Uterus (tissue), 3 donors: ENCODE measurements at regions not wholly inside any gene's neighbourhood (a gene's known extent, or its start where the extent isn't known, plus 50 kb on each side); places are given as distances from the start of the nearest gene placed in this dataset. TPM values are rescaled to one million over a fixed set of nuclear protein-coding genes. Genes with fewer than 3 reads are reported as not detected.
"Not testable (repeated sequence)": the region's sequence is repeated elsewhere in the genome, so short reads cannot be mapped to it uniquely, and the experiment has no call there.

Source experiments
- DNase-seq, 2 donors: peaks; one replicate each; pipeline ENCODE4 v3.0.0-alpha.2; 2019 to 2020
- H3K27ac ChIP-seq, 2 donors: fragments of 200-600 bp; sonication (generic); 1 replicate in 1 of 2; 2 replicates in 1 of 2; pipeline ENCODE4 v1.5.1; 2016 to 2018
- H3K27me3 ChIP-seq, 2 donors: fragments of 200-600 bp; sonication (generic); one replicate each; pipeline ENCODE4 v1.5.1; 2018 to 2019; ENCODE audit warnings: control low read depth in 1 of 2
- H3K36me3 ChIP-seq, 2 donors: fragments of 200-600 bp; sonication (generic); one replicate each; pipeline ENCODE4 v1.5.1; 2019; ENCODE audit warnings: control low read depth in 1 of 2
- H3K4me1 ChIP-seq, 2 donors: fragments of 200-600 bp; sonication (generic); one replicate each; pipeline ENCODE4 v1.5.1; 2018 to 2019; ENCODE audit warnings: control low read depth in 1 of 2
- H3K4me3 ChIP-seq, 2 donors: fragments of 200-600 bp; sonication (generic); 1 replicate in 1 of 2; 2 replicates in 1 of 2; pipeline ENCODE4 v1.5.1; 2018 to 2019; ENCODE audit warnings: mild to moderate bottlenecking in 1 of 2
- H3K9me3 ChIP-seq, 2 donors: fragments of 200-600 bp; sonication (generic); one replicate each; pipeline ENCODE4 v1.5.1; 2019; ENCODE audit warnings: control low read depth in 1 of 2
- intact Hi-C: fragments of 100-400 bp; cut with DNase I; formaldehyde crosslinking; loops from one replicate; pipeline ENCODE4 v1.15.1; 2023; ENCODE audit warnings: low total_unique reads
- microRNA-seq: library from miRNA; unstranded; fragments of <30 nt; microRNA quantifications from one replicate; pipeline ENCODE4, GENCODE V29; 2016; ENCODE audit warnings: borderline microRNAs expressed, borderline replicate concordance
- small RNA-seq: library from RNA; depleted of rRNA; stranded (forward); fragments of <200 nt; gene quantifications from one replicate; pipeline ENCODE3, GENCODE V24; 2016
- donor health status: DM: yes; HTN: yes; CAD: no.

- H3K27me3 ChIP-seq, H3K36me3 ChIP-seq, DNase-seq, H3K27ac ChIP-seq, H3K4me1 ChIP-seq, H3K9me3 ChIP-seq, intact Hi-C loops, H3K4me3 ChIP-seq: not testable (repeated sequence)
Observed at GRCh38 chr1:148233250-148233649, 81.2 kb upstream of the NBPF11 start.

- H3K27ac ChIP-seq, H3K4me3 ChIP-seq, H3K9me3 ChIP-seq, H3K36me3 ChIP-seq, H3K4me1 ChIP-seq, intact Hi-C loops, H3K27me3 ChIP-seq, DNase-seq: not testable (repeated sequence)
Observed at GRCh38 chr1:148228846-148229245, 76.8 kb upstream of the NBPF11 start.

GRCh38 chr1:148222399-148223159 lies 70.5 kb upstream of the NBPF11 start:
- H3K9me3 ChIP-seq, H3K4me1 ChIP-seq, intact Hi-C loops, H3K27me3 ChIP-seq, H3K27ac ChIP-seq, H3K36me3 ChIP-seq, H3K4me3 ChIP-seq, DNase-seq: not testable (repeated sequence)

GRCh38 chr1:148221593-148221992 lies 69.5 kb upstream of the NBPF11 start:
- H3K27me3 ChIP-seq, H3K4me3 ChIP-seq, intact Hi-C loops, H3K27ac ChIP-seq, DNase-seq, H3K4me1 ChIP-seq, H3K9me3 ChIP-seq, H3K36me3 ChIP-seq: not testable (repeated sequence)

GRCh38 chr1:148219229-148219628 lies 67.1 kb upstream of the NBPF11 start:
- H3K4me3 ChIP-seq, H3K27me3 ChIP-seq, intact Hi-C loops, H3K27ac ChIP-seq, H3K36me3 ChIP-seq, H3K4me1 ChIP-seq, H3K9me3 ChIP-seq, DNase-seq: not testable (repeated sequence)

GRCh38 chr1:148211191-148211590 lies 59.1 kb upstream of the NBPF11 start:
- H3K4me3 ChIP-seq, H3K27me3 ChIP-seq, H3K27ac ChIP-seq, H3K9me3 ChIP-seq, H3K36me3 ChIP-seq, H3K4me1 ChIP-seq, intact Hi-C loops, DNase-seq: not testable (repeated sequence)

- H3K36me3 ChIP-seq, H3K4me3 ChIP-seq, H3K27me3 ChIP-seq, H3K27ac ChIP-seq, intact Hi-C loops, DNase-seq, H3K9me3 ChIP-seq, H3K4me1 ChIP-seq: not testable (repeated sequence)
Observed at GRCh38 chr1:148210624-148211023, 58.5 kb upstream of the NBPF11 start.

GRCh38 chr1:148210166-148210565 lies 58.1 kb upstream of the NBPF11 start:
- H3K27me3 ChIP-seq, H3K4me3 ChIP-seq, H3K27ac ChIP-seq, H3K9me3 ChIP-seq, H3K36me3 ChIP-seq, DNase-seq, intact Hi-C loops, H3K4me1 ChIP-seq: not testable (repeated sequence)

- DNase-seq, H3K27ac ChIP-seq, H3K36me3 ChIP-seq, H3K4me3 ChIP-seq, H3K27me3 ChIP-seq, intact Hi-C loops, H3K9me3 ChIP-seq, H3K4me1 ChIP-seq: not testable (repeated sequence)
Observed at GRCh38 chr1:148202013-148202412, 49.9 kb upstream of the NBPF11 start.

Small RNAs in the stretch of these regions (microRNA-seq; reads per million reads assigned to microRNA genes)
- not detected for gene MIR5087
- gene MIR6077, result not detected

Small RNAs in the stretch of these regions (small RNA-seq; reads per million reads assigned to genes)
- gene AC239809.1 (not detected), gene MIR6077 (not detected), gene RF00019 (not detected), gene RNU1-120P (not detected), gene RNU1-122P (not detected), gene RNU1-13P (not detected), gene RNVU1-1 (not detected), gene RNVU1-2 (not detected), gene RNVU1-3 (not detected)
